ENCODE measurements at regions not wholly inside any gene's neighbourhood (a gene's known extent, or its start where the extent isn't known, plus 50 kb on each side); places are given as distances from the start of the nearest gene placed in this dataset.
"Not testable (repeated sequence)": the region's sequence is repeated elsewhere in the genome, so short reads cannot be mapped to it uniquely, and the experiment has no call there.

DNA sequence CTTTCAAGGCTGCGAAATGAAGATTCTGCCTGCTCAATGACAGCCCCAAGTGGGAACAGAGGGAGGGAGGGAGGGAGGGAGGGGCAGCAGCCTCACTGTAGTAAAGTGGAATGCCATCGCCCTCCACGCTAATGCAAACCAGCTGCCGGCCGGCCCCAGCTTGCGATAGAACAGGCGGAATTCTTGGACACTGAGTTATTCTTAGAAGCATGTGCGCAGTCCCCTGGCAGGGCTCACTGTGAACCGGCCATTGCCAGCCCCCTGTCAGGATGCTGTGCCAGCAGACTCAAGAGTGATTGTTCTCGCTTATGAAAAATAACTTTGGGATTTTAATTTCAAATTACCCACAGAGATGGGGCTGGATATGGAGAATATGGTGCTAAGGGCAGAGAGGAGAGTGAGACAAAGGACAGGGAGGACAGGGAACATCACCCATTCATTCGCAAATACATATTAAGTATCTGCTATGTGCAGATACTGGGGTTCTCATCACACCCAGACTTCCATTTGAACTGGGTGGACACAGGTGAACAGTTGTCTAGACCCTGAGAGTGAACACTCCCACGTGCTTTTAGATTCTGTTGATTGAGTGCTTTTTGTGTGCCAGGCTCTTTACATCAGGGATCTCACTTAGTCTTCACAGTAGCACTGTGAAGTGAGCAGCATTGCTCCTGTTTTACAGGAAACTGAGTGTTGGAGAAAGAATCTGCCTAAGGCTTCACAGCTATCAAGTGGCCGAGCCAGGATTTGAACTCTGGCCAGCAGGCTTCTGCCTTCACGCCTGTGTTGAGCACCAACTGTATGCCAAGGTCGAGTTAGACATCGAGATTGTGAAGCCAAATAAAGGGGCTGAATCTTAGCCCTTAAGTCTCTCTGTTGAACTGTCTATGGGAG is 192.9 kb downstream of the C12orf75 start:
- Histone ChIP-seq H3K4me3 (replicated peaks in 1 of 4; ENCODE audit: control extremely low read depth in 1 of 4, insufficient read depth in 1 of 4, low read depth in 3 of 4, low read length in 4 of 4) (no peak overlapping the region), H3K9me3 (ENCODE audit: control insufficient read depth, insufficient read depth, low read depth, low read length) (no peaks in the 10 kb centered on the region), H2AFZ (ENCODE audit: low read length) (no peak overlapping the region), H3K9ac (ENCODE audit: insufficient read depth, low read length) (no peak overlapping the region), H3K27ac (ENCODE audit: insufficient read depth, low read length) (no peak overlapping the region), H3K4me1 (ENCODE audit: control insufficient read depth, extremely low read depth, insufficient read depth, low read length) (peaks cover 7% of the 10 kb centered on the region), H3K4me2 (ENCODE audit: extremely low read depth, insufficient read depth, low read length) (peak overlapping the region; percentile 20), H3K27me3 (ENCODE audit: control insufficient read depth, insufficient read depth, low read length) (no peaks in the 10 kb centered on the region), H4K20me1 (ENCODE audit: control insufficient read depth, extremely low read depth, insufficient read depth, low read length) (no peaks in the 10 kb centered on the region), H3K36me3 (ENCODE audit: control insufficient read depth, insufficient read depth, low read length) (no peaks in the 10 kb centered on the region), H3K79me2 (ENCODE audit: control insufficient read depth, insufficient read depth, low read length) (no peaks in the 10 kb centered on the region)
- TF ChIP-seq EZH2 (IDR thresholded peaks at IDR 0.05; ENCODE audit: low read length, missing control alignments) = no peak
- TF ChIP-seq, protein P1, sequence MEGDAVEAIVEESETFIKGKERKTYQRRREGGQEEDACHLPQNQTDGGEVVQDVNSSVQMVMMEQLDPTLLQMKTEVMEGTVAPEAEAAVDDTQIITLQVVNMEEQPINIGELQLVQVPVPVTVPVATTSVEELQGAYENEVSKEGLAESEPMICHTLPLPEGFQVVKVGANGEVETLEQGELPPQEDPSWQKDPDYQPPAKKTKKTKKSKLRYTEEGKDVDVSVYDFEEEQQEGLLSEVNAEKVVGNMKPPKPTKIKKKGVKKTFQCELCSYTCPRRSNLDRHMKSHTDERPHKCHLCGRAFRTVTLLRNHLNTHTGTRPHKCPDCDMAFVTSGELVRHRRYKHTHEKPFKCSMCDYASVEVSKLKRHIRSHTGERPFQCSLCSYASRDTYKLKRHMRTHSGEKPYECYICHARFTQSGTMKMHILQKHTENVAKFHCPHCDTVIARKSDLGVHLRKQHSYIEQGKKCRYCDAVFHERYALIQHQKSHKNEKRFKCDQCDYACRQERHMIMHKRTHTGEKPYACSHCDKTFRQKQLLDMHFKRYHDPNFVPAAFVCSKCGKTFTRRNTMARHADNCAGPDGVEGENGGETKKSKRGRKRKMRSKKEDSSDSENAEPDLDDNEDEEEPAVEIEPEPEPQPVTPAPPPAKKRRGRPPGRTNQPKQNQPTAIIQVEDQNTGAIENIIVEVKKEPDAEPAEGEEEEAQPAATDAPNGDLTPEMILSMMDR (conservative IDR thresholded peaks at IDR 0.05 in 1 of 2, IDR thresholded peaks at IDR 0.05 in 1 of 2; ENCODE audit: low read depth in 1 of 2, low read length in 2 of 2) = no peak
- DNase-seq (ENCODE audit: low read depth in 2 of 2) = peak; percentile 89 to 97

DNA sequence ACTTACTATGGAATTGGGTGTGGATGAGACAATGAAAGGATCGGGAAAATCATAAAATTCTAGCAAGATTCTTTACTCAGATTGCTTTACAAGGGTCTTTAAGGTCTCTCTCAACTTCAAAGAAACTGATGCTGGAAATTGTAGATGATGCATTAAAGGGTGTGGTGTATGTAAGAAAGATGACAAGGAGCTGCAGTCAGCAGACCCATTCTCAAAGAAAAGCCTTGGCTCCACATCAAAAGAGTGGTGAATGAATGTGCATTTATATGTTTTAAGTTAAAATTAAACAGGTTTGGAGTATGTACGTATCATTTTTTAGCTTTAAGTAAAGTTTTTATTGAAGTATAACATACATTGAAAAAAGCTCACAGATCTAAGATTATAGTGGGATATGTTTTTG is 194.5 kb downstream of the C12orf75 start:
- Histone ChIP-seq H4K20me1 (ENCODE audit: control insufficient read depth, extremely low read depth, insufficient read depth, low read length) (no peaks in the 10 kb centered on the region), H3K4me3 (replicated peaks in 1 of 4; ENCODE audit: control extremely low read depth in 1 of 4, insufficient read depth in 1 of 4, low read depth in 3 of 4, low read length in 4 of 4) (no peak overlapping the region), H3K36me3 (ENCODE audit: control insufficient read depth, insufficient read depth, low read length) (no peaks in the 10 kb centered on the region), H3K4me2 (ENCODE audit: extremely low read depth, insufficient read depth, low read length) (no peak overlapping the region), H3K27ac (ENCODE audit: insufficient read depth, low read length) (no peak overlapping the region), H3K4me1 (ENCODE audit: control insufficient read depth, extremely low read depth, insufficient read depth, low read length) (peaks cover 7% of the 10 kb centered on the region), H3K9me3 (ENCODE audit: control insufficient read depth, insufficient read depth, low read depth, low read length) (no peaks in the 10 kb centered on the region), H3K9ac (ENCODE audit: insufficient read depth, low read length) (no peak overlapping the region), H3K79me2 (ENCODE audit: control insufficient read depth, insufficient read depth, low read length) (no peaks in the 10 kb centered on the region), H2AFZ (ENCODE audit: low read length) (no peak overlapping the region), H3K27me3 (ENCODE audit: control insufficient read depth, insufficient read depth, low read length) (no peaks in the 10 kb centered on the region)
- TF ChIP-seq, protein P1 (conservative IDR thresholded peaks at IDR 0.05 in 1 of 2, IDR thresholded peaks at IDR 0.05 in 1 of 2; ENCODE audit: low read depth in 1 of 2, low read length in 2 of 2) = no peak
- TF ChIP-seq EZH2 (IDR thresholded peaks at IDR 0.05; ENCODE audit: low read length, missing control alignments) = no peak
- peak; percentile 19 to 29 for DNase-seq (ENCODE audit: low read depth in 2 of 2)

DNA sequence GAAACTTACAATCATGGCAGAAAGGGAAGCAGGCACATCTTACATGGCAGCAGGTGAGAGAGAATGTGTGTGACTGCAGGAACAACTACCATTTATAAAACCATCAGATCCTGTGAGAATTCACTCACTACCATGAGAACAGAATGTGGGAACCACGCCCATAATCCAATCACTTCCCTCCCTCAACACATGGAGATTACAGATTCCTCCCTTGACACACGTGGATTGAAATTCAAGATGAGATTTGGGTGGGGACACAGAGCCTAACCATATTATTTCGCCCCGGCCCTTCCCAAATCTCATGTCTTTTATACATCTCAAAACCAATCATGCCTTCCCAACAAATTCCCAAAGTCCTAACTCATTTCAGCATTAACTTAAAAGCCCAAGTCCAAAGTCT is 203.6 kb downstream of the C12orf75 start:
- Histone ChIP-seq H3K36me3 (ENCODE audit: control insufficient read depth, insufficient read depth, low read length) (no peaks in the 10 kb centered on the region), H3K27ac (ENCODE audit: insufficient read depth, low read length) (no peak overlapping the region), H3K27me3 (ENCODE audit: control insufficient read depth, insufficient read depth, low read length) (no peaks in the 10 kb centered on the region), H3K4me1 (ENCODE audit: control insufficient read depth, extremely low read depth, insufficient read depth, low read length) (no peaks in the 10 kb centered on the region), H3K4me2 (ENCODE audit: extremely low read depth, insufficient read depth, low read length) (no peak overlapping the region), H3K79me2 (ENCODE audit: control insufficient read depth, insufficient read depth, low read length) (no peaks in the 10 kb centered on the region), H4K20me1 (ENCODE audit: control insufficient read depth, extremely low read depth, insufficient read depth, low read length) (no peaks in the 10 kb centered on the region), H3K9me3 (ENCODE audit: control insufficient read depth, insufficient read depth, low read depth, low read length) (no peaks in the 10 kb centered on the region), H3K9ac (ENCODE audit: insufficient read depth, low read length) (no peak overlapping the region), H2AFZ (ENCODE audit: low read length) (no peak overlapping the region), H3K4me3 (replicated peaks in 1 of 4; ENCODE audit: control extremely low read depth in 1 of 4, insufficient read depth in 1 of 4, low read depth in 3 of 4, low read length in 4 of 4) (no peak overlapping the region)
- no peak for DNase-seq (ENCODE audit: low read depth in 2 of 2)
- TF ChIP-seq EZH2 (IDR thresholded peaks at IDR 0.05; ENCODE audit: low read length, missing control alignments) = no peak
- TF ChIP-seq, protein P1 (conservative IDR thresholded peaks at IDR 0.05 in 1 of 2, IDR thresholded peaks at IDR 0.05 in 1 of 2; ENCODE audit: low read depth in 1 of 2, low read length in 2 of 2) = no peak

DNA sequence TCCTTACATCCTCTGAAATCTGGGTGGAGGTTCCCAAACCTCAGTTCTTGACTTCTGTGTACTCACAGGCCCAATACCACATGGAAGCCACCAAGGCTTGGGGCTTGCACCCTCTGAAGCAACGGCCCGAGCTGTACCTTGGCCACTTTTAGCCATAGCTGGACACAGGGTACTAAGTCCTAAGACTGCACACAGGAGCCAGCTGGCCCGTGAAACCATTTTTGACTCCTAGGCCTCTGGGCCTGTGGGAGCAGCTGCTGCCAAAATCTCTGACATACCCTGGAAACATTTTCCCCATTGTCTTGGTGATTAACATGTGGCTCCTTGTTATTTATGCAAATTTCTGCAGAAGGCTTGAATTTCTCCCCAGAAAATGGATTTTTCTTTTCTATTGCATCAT is 204.5 kb downstream of the C12orf75 start:
- not testable (repeated sequence) for H2AFZ ChIP-seq (ENCODE audit: low read length); DNase-seq (ENCODE audit: low read depth in 2 of 2)

More for the DNA sequence above, 204.5 kb downstream of the C12orf75 start:
- not testable (repeated sequence) for H3K79me2 ChIP-seq (ENCODE audit: control insufficient read depth, insufficient read depth, low read length); H3K4me3 ChIP-seq (replicated peaks in 1 of 4; ENCODE audit: control extremely low read depth in 1 of 4, insufficient read depth in 1 of 4, low read depth in 3 of 4, low read length in 4 of 4); H4K20me1 ChIP-seq (ENCODE audit: control insufficient read depth, extremely low read depth, insufficient read depth, low read length); H3K27me3 ChIP-seq (ENCODE audit: control insufficient read depth, insufficient read depth, low read length); H3K36me3 ChIP-seq (ENCODE audit: control insufficient read depth, insufficient read depth, low read length); H3K4me1 ChIP-seq (ENCODE audit: control insufficient read depth, extremely low read depth, insufficient read depth, low read length); H3K9me3 ChIP-seq (ENCODE audit: control insufficient read depth, insufficient read depth, low read depth, low read length); H3K9ac ChIP-seq (ENCODE audit: insufficient read depth, low read length); H3K4me2 ChIP-seq (ENCODE audit: extremely low read depth, insufficient read depth, low read length); H3K27ac ChIP-seq (ENCODE audit: insufficient read depth, low read length)

Measured in fibroblast of lung (primary cell).